ENCODE measurements at regions not wholly inside any gene's neighbourhood (a gene's known extent, or its start where the extent isn't known, plus 50 kb on each side); places are given as distances from the start of the nearest gene placed in this dataset.
"Not testable (repeated sequence)": the region's sequence is repeated elsewhere in the genome, so short reads cannot be mapped to it uniquely, and the experiment has no call there.

DNA sequence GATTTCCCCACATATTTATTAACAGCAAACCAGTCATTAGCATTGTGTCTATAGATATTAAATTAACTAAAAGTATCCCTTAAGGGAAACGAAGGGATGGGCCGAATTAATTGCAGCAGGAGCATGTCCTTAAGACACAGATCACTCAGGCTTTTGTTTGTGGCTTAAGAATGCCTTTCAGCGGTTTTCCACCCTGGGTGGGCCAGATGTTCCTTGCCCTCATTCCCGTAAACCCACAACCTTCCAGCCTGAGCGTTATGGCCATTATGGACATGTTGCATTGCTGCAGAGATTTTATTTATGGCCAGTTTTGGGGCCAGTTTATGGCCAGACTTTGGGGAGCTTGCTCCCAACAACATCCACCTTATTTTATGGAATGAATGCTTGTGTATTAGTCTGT is 55.5 kb upstream of the TCL1A start:
- TF ChIP-seq, protein P1, sequence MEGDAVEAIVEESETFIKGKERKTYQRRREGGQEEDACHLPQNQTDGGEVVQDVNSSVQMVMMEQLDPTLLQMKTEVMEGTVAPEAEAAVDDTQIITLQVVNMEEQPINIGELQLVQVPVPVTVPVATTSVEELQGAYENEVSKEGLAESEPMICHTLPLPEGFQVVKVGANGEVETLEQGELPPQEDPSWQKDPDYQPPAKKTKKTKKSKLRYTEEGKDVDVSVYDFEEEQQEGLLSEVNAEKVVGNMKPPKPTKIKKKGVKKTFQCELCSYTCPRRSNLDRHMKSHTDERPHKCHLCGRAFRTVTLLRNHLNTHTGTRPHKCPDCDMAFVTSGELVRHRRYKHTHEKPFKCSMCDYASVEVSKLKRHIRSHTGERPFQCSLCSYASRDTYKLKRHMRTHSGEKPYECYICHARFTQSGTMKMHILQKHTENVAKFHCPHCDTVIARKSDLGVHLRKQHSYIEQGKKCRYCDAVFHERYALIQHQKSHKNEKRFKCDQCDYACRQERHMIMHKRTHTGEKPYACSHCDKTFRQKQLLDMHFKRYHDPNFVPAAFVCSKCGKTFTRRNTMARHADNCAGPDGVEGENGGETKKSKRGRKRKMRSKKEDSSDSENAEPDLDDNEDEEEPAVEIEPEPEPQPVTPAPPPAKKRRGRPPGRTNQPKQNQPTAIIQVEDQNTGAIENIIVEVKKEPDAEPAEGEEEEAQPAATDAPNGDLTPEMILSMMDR (IDR thresholded peaks at IDR 0.05): not testable (repeated sequence)
- not testable (repeated sequence) for TF ChIP-seq POLR2A, EP300 (IDR thresholded peaks at IDR 0.05)
